Uterus (tissue), 2 donors: ENCODE measurements at regions not wholly inside any gene's neighbourhood (a gene's known extent, or its start where the extent isn't known, plus 50 kb on each side); places are given as distances from the start of the nearest gene placed in this dataset.

Experiments
- POLR2A ChIP-seq, 2 donors: fragments of 450-650 bp; IDR thresholded peaks; one replicate each; pipeline ENCODE4 v1.6.1; 2016; ENCODE audit warnings: antibody characterized with exemption in 2 of 2, mild to moderate bottlenecking in 1 of 2, moderate library complexity in 1 of 2
- TF ChIP-seq, protein P1 (sequence below), 4 experiments: fragments of 200-600 bp in 2 of 4; fragments of 450-650 bp in 2 of 4; sonication (generic) in 2 of 4; IDR thresholded peaks; one replicate each; pipeline ENCODE4 v1.5.1; 2016 to 2019; ENCODE audit warnings: antibody characterized with exemption in 4 of 4, mild to moderate bottlenecking in 2 of 4, moderate library complexity in 1 of 4

DNA sequence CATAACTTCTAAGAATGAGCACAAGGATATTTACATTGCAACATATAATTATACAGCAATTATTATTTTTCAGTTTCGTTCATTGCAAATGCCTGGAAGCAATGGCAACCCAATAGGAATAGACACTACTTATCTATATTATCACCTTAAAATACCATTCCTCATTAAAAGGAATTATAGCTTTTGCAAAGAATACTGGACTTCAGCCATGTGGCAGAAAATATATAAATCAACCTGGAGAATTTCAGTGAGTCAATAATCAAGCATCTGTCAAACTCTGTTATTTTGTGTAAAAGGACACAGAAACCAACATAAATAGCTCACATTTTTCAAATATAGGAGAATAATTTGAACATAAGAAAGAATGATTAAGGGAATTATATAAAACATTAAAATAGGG, 96.1 kb upstream of the SEMA3C start:
- TF ChIP-seq POLR2A (IDR thresholded peaks at IDR 0.05), result no peak
- TF ChIP-seq, protein P1, sequence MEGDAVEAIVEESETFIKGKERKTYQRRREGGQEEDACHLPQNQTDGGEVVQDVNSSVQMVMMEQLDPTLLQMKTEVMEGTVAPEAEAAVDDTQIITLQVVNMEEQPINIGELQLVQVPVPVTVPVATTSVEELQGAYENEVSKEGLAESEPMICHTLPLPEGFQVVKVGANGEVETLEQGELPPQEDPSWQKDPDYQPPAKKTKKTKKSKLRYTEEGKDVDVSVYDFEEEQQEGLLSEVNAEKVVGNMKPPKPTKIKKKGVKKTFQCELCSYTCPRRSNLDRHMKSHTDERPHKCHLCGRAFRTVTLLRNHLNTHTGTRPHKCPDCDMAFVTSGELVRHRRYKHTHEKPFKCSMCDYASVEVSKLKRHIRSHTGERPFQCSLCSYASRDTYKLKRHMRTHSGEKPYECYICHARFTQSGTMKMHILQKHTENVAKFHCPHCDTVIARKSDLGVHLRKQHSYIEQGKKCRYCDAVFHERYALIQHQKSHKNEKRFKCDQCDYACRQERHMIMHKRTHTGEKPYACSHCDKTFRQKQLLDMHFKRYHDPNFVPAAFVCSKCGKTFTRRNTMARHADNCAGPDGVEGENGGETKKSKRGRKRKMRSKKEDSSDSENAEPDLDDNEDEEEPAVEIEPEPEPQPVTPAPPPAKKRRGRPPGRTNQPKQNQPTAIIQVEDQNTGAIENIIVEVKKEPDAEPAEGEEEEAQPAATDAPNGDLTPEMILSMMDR (IDR thresholded peaks at IDR 0.05), result no peak
